Stimulated activated memory B cell treated with anti-CD40 and anti-IgM and Interleukin-4, amounts not matched to agents 10 μg/mL and 1 μg/mL and 100 μg/mL, for 72 hours (primary cell): ENCODE measurements at regions not wholly inside any gene's neighbourhood (a gene's known extent, or its start where the extent isn't known, plus 50 kb on each side); places are given as distances from the start of the nearest gene placed in this dataset.

Source experiments
- ATAC-seq: fragments of 150-1000 bp; cut with Tn5 transposase; 2 replicates; pipeline ENCODE4 v1.10.0; 2021
- H3K27ac Mint-ChIP-seq: one replicate; pipeline ENCODE4 v1.8.0; 2022; ENCODE audit warnings: mild to moderate bottlenecking, mixed read lengths
- H3K27me3 Mint-ChIP-seq: one replicate; pipeline ENCODE4 v1.8.0; 2022; ENCODE audit warnings: mixed read lengths
- H3K36me3 Mint-ChIP-seq: one replicate; pipeline ENCODE4 v1.8.0; 2022; ENCODE audit warnings: mixed read lengths
- H3K4me1 Mint-ChIP-seq: one replicate; pipeline ENCODE4 v1.8.0; 2022; ENCODE audit warnings: mixed read lengths
- H3K4me3 Mint-ChIP-seq: one replicate; pipeline ENCODE4 v1.8.0; 2022; ENCODE audit warnings: mild to moderate bottlenecking, moderate library complexity, mixed read lengths
- H3K9me3 Mint-ChIP-seq: one replicate; pipeline ENCODE4 v1.8.0; 2022; ENCODE audit warnings: mixed read lengths

GRCh38 chr15:52936489-52936888, 146.4 kb upstream of the ONECUT1 start:
- peaks cover 10% of the 10 kb centered on the region for H3K27me3 Mint-ChIP-seq
- no peaks in the 10 kb centered on the region for H3K36me3 Mint-ChIP-seq
- H3K27ac Mint-ChIP-seq = no peak overlapping the region
- H3K9me3 Mint-ChIP-seq = peaks cover 3% of the 10 kb centered on the region
- ATAC-seq = no peak
- no peaks in the 10 kb centered on the region for H3K4me1 Mint-ChIP-seq
- no peak overlapping the region for H3K4me3 Mint-ChIP-seq

GRCh38 chr15:52925130-52925529, 135.0 kb upstream of the ONECUT1 start:
- H3K27ac Mint-ChIP-seq = no peak overlapping the region
- H3K9me3 Mint-ChIP-seq = peaks cover 9% of the 10 kb centered on the region
- no peaks in the 10 kb centered on the region for H3K36me3 Mint-ChIP-seq
- H3K27me3 Mint-ChIP-seq = peaks cover 23% of the 10 kb centered on the region
- no peak overlapping the region for H3K4me3 Mint-ChIP-seq
- no peak for ATAC-seq
- no peaks in the 10 kb centered on the region for H3K4me1 Mint-ChIP-seq

GRCh38 chr15:52924630-52925029, 134.5 kb upstream of the ONECUT1 start:
- H3K4me1 Mint-ChIP-seq = no peaks in the 10 kb centered on the region
- peaks cover 23% of the 10 kb centered on the region for H3K27me3 Mint-ChIP-seq
- H3K27ac Mint-ChIP-seq = no peak overlapping the region
- H3K36me3 Mint-ChIP-seq = no peaks in the 10 kb centered on the region
- no peak for ATAC-seq
- H3K4me3 Mint-ChIP-seq = no peak overlapping the region
- H3K9me3 Mint-ChIP-seq = peaks cover 9% of the 10 kb centered on the region

- no peak for ATAC-seq
- H3K4me3 Mint-ChIP-seq = no peak overlapping the region
- no peaks in the 10 kb centered on the region for H3K36me3 Mint-ChIP-seq
- H3K9me3 Mint-ChIP-seq = peaks cover 7% of the 10 kb centered on the region
- no peak overlapping the region for H3K27ac Mint-ChIP-seq
- H3K4me1 Mint-ChIP-seq = no peaks in the 10 kb centered on the region
- peaks cover 23% of the 10 kb centered on the region for H3K27me3 Mint-ChIP-seq
Observed at GRCh38 chr15:52923626-52924025, 133.5 kb upstream of the ONECUT1 start.

- Mint-ChIP-seq H3K36me3 (no peaks in the 10 kb centered on the region), H3K9me3 (peaks cover 5% of the 10 kb centered on the region), H3K4me1 (no peaks in the 10 kb centered on the region), H3K4me3 (no peak overlapping the region), H3K27ac (no peak overlapping the region), H3K27me3 (peaks cover 23% of the 10 kb centered on the region)
- ATAC-seq = no peak
Observed at GRCh38 chr15:52922871-52923270, 132.7 kb upstream of the ONECUT1 start.

GRCh38 chr15:52912172-52912571, 122.0 kb upstream of the ONECUT1 start:
- H3K27ac Mint-ChIP-seq = no peak overlapping the region
- peaks cover 10% of the 10 kb centered on the region for H3K4me1 Mint-ChIP-seq
- H3K4me3 Mint-ChIP-seq = no peak overlapping the region
- no peaks in the 10 kb centered on the region for H3K27me3 Mint-ChIP-seq
- H3K9me3 Mint-ChIP-seq = no peaks in the 10 kb centered on the region
- H3K36me3 Mint-ChIP-seq = no peaks in the 10 kb centered on the region
- no peak for ATAC-seq

- Mint-ChIP-seq H3K27ac (no peak overlapping the region), H3K9me3 (no peaks in the 10 kb centered on the region), H3K36me3 (no peaks in the 10 kb centered on the region), H3K4me1 (no peaks in the 10 kb centered on the region), H3K27me3 (peaks cover 23% of the 10 kb centered on the region), H3K4me3 (no peak overlapping the region)
- no peak for ATAC-seq
Observed at GRCh38 chr15:52893338-52893737, 103.2 kb upstream of the ONECUT1 start.

GRCh38 chr15:52879904-52880303, 89.8 kb upstream of the ONECUT1 start:
- ATAC-seq = no peak
- H3K9me3 Mint-ChIP-seq = no peaks in the 10 kb centered on the region
- H3K4me3 Mint-ChIP-seq = no peak overlapping the region
- peaks cover 23% of the 10 kb centered on the region for H3K27me3 Mint-ChIP-seq
- no peak overlapping the region for H3K27ac Mint-ChIP-seq
- H3K4me1 Mint-ChIP-seq = no peaks in the 10 kb centered on the region
- H3K36me3 Mint-ChIP-seq = no peaks in the 10 kb centered on the region

GRCh38 chr15:52879145-52879544, 89.0 kb upstream of the ONECUT1 start:
- no peak for ATAC-seq
- no peaks in the 10 kb centered on the region for H3K36me3 Mint-ChIP-seq
- no peak overlapping the region for H3K27ac Mint-ChIP-seq
- no peak overlapping the region for H3K4me3 Mint-ChIP-seq
- H3K4me1 Mint-ChIP-seq = no peaks in the 10 kb centered on the region
- H3K27me3 Mint-ChIP-seq = peaks cover 23% of the 10 kb centered on the region
- H3K9me3 Mint-ChIP-seq = no peaks in the 10 kb centered on the region

- no peaks in the 10 kb centered on the region for H3K36me3 Mint-ChIP-seq
- no peak overlapping the region for H3K4me3 Mint-ChIP-seq
- H3K4me1 Mint-ChIP-seq = no peaks in the 10 kb centered on the region
- no peak overlapping the region for H3K27ac Mint-ChIP-seq
- ATAC-seq = no peak
- H3K9me3 Mint-ChIP-seq = no peaks in the 10 kb centered on the region
- H3K27me3 Mint-ChIP-seq = peaks cover 23% of the 10 kb centered on the region
Observed at GRCh38 chr15:52876991-52877663, 87.0 kb upstream of the ONECUT1 start.

- Mint-ChIP-seq H3K9me3 (no peaks in the 10 kb centered on the region), H3K27ac (no peak overlapping the region), H3K4me1 (no peaks in the 10 kb centered on the region), H3K27me3 (peaks cover 42% of the 10 kb centered on the region), H3K36me3 (no peaks in the 10 kb centered on the region), H3K4me3 (no peak overlapping the region)
- no peak for ATAC-seq
Observed at GRCh38 chr15:52872036-52872818, 82.1 kb upstream of the ONECUT1 start.

- Mint-ChIP-seq H3K4me1 (no peaks in the 10 kb centered on the region), H3K27me3 (peaks cover 23% of the 10 kb centered on the region), H3K9me3 (peaks cover 7% of the 10 kb centered on the region), H3K36me3 (no peaks in the 10 kb centered on the region), H3K4me3 (no peak overlapping the region), H3K27ac (no peak overlapping the region)
- no peak for ATAC-seq
Observed at GRCh38 chr15:52870015-52870414, 79.9 kb upstream of the ONECUT1 start.

- Mint-ChIP-seq H3K9me3 (peaks cover 10% of the 10 kb centered on the region), H3K4me3 (no peak overlapping the region), H3K27me3 (peaks cover 22% of the 10 kb centered on the region), H3K27ac (no peak overlapping the region), H3K4me1 (no peaks in the 10 kb centered on the region), H3K36me3 (no peaks in the 10 kb centered on the region)
- no peak for ATAC-seq
Observed at GRCh38 chr15:52866698-52867097, 76.6 kb upstream of the ONECUT1 start.

GRCh38 chr15:52862677-52863076, 72.5 kb upstream of the ONECUT1 start:
- ATAC-seq = no peak

GRCh38 chr15:52858782-52859176, 68.6 kb upstream of the ONECUT1 start:
- H3K27ac Mint-ChIP-seq = no peak overlapping the region
- no peak for ATAC-seq
- no peak overlapping the region for H3K4me3 Mint-ChIP-seq
- no peaks in the 10 kb centered on the region for H3K4me1 Mint-ChIP-seq
- H3K36me3 Mint-ChIP-seq = no peaks in the 10 kb centered on the region
- H3K9me3 Mint-ChIP-seq = no peaks in the 10 kb centered on the region
- peaks cover 16% of the 10 kb centered on the region for H3K27me3 Mint-ChIP-seq

More at GRCh38 chr15:52862677-52863076, 72.5 kb upstream of the ONECUT1 start:
- Mint-ChIP-seq H3K27ac (no peak overlapping the region), H3K27me3 (no peaks in the 10 kb centered on the region), H3K9me3 (peaks cover 10% of the 10 kb centered on the region), H3K36me3 (no peaks in the 10 kb centered on the region), H3K4me1 (no peaks in the 10 kb centered on the region), H3K4me3 (no peak overlapping the region)
